Stimulated activated CD4-positive, alpha-beta T cell treated with anti-CD3 and anti-CD28 coated beads, Interleukin-2, amount 100 ng/mL, for 48 hours (primary cell): ENCODE measurements at regions not wholly inside any gene's neighbourhood (a gene's known extent, or its start where the extent isn't known, plus 50 kb on each side); places are given as distances from the start of the nearest gene placed in this dataset.

Experiments used
- DNase-seq, 2 donors: peaks; one replicate each; pipeline ENCODE4 v3.0.0-alpha.2; 2020

DNA sequence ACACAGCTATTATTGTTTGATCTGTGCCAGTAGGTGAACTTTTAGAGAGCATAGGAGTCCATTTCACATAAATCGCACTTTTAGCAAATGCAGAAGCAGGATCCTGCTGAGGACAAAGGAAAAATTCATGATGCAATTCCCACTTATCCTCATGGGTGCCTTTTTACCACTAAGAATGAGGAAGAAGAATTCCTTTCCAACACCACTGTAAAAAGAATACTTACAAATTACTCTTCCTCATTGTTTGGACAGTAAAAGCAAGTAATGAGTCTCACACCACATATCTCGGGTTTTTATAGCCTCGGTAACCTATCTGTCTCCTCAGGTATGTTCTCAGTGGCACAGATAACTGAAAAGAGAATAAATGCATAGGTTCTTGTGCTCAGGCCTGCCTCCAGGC lies 238.5 kb downstream of the MTX2 start:
- DNase-seq, result no peak

DNA sequence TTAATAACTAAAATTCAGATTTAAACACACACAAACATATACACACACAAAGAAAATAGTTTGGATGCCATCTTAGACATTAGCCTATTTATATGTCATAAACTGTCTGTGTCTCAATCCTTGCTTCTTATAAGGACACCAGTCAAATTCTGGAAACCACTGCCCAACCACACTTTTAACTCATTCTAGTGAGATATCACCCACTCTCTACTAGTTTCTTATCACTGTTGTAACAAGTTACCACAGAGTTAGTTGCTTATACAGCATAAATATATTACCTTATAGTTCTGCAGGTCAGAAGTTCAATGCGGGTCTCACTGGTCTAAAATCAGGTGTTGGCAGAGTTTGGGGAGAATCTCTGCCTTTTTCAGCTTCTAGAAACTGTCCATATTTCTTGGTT lies 239.1 kb downstream of the MTX2 start:
- no peak for DNase-seq

GRCh38 chr2:176508984-176509740 lies 239.9 kb downstream of the MTX2 start:
- no peak for DNase-seq

- DNase-seq, result no peak
These were observed 245.0 kb downstream of the MTX2 start for GRCh38 chr2:176514276-176514675.

GRCh38 chr2:176514805-176515500 lies 245.7 kb downstream of the MTX2 start:
- no peak for DNase-seq

DNA sequence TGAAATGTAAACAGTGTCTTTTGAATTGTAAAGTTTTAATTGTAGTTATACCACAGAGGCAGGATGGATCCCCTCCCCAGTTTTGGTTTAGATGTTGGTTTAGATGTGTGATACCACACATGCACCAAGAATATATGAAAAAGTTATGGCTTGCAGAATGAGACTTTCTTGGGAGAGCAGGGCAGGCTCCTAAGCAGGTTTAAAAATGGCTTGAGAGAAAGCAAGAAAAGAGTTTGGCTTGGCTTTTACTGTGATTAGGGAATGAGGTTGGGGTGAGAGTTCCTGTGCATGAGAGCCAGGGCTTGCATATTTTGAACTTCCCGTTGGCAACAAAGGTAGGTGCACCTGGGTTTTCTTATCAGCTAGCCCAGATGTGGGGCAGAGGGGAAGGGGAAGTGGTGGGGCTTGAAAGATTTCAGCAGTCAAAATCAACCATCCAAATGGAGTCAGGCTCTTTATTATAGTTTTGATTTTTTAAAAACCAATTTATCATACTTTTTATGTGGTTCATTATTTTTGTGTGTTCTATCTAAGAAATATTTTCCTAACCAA lies 246.9 kb downstream of the MTX2 start:
- DNase-seq, result no peak

GRCh38 chr2:176518823-176519222 lies 249.6 kb downstream of the MTX2 start:
- DNase-seq, result no peak

- DNase-seq, result no peak
These were observed 252.8 kb downstream of the MTX2 start for GRCh38 chr2:176521878-176522670.

DNA sequence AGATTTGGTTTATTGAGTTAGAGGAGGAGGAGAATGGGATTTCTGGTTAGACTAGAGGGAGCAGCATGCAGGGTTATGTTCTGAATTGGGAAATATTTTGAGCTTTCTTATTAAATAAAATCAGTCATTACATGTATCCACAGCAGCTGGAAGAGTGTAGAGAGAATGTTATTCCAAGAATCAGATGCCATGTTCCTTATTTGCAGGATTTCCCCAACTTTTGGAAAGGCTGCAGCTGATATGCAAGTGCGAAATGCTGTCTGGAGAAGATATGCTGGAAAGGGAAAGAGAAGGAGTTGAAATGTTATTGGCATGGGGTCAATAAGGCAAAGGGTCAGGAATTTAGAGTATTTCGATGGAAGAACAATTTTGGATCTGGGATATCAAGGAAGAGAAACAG lies 255.8 kb downstream of the MTX2 start:
- DNase-seq, result no peak

- DNase-seq, result no peak
These were observed 258.0 kb downstream of the MTX2 start for GRCh38 chr2:176526995-176527901.

DNA sequence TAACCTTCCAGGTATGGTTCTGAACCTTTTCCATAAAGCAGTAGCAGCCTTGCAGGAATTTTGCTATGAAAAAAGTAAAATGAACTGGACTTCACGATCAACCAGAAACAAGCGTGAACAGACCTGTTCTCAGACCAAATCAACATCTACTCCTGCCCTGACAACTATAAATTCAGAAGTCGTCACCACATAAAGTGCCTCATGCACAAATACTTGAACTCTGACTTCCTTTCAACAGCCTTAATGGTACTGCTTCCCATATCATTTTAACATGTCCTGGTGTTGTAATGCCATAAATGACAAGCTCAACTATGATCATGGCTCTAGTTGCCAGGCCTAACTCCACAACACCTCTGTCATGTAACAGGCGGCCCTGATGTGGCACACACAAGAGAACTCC lies 262.4 kb downstream of the MTX2 start:
- no peak for DNase-seq

- DNase-seq, result no peak
These were observed 264.4 kb downstream of the MTX2 start for GRCh38 chr2:176533505-176534193.

- DNase-seq, result no peak
These were observed 265.7 kb downstream of the MTX2 start for GRCh38 chr2:176534798-176535466.

GRCh38 chr2:176535467-176536113 lies 266.3 kb downstream of the MTX2 start:
- DNase-seq, result no peak

- no peak for DNase-seq
These were observed 267.3 kb downstream of the MTX2 start for GRCh38 chr2:176536439-176537133.

DNA sequence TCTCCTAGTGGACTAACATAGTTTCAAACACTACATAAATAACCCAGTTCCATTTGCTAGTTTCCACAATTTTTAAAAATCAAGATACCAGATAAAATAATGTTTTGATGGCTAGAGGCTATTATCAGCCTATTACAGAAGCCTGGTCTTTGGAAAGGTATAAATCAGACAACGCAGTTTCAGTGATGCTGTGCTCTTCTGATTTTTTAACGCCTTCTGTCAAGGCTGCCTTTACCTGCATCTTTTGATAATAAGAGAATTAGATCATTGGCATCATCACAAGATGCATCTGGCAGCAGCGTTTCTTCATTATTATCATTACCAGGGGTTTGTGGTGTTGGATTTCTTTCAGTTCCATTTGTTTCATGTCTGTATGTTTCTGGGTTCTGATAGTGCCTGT lies 268.7 kb downstream of the MTX2 start:
- DNase-seq, result no peak

GRCh38 chr2:176540995-176541394 lies 271.8 kb downstream of the MTX2 start:
- no peak for DNase-seq

DNA sequence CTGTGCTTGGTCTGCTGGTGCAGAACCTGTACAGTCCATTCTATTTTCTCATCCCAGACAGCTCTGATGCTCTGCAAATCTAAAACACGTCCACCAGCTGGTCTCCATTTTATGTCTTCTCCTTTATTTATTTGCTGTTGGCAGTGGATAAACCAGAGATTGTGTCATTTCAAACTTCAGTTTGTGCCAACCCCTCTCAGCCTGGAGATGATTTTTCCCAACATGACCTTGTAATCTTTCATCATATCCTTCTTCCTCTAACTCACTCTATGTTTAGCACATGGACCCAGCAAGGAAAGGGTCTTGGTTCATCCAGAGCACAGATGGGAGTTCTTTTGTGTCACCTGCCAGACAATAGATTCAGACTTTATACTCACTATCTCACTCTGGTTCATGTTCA lies 273.2 kb downstream of the MTX2 start:
- no peak for DNase-seq

DNA sequence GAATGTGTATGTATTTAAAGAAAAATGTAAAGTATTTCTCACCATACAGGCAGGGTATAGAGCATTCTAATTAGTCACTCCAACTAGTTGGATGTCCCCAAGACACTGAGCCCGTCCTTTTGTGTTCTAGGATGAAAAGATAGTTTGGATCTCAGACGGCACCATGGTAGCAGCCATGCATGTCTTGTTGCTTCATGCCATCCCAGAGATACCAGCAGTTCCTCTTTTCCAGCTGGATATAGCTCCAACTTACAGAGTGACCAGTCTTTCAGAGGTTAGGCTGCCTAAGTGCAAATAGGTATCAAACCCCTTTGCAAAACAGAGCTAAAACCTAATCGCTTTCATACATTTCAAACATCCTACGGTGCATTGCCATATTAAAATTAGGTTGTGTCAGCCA lies 275.3 kb downstream of the MTX2 start:
- no peak for DNase-seq
